ENCODE measurements at regions not wholly inside any gene's neighbourhood (a gene's known extent, or its start where the extent isn't known, plus 50 kb on each side); places are given as distances from the start of the nearest gene placed in this dataset.

- Mint-ChIP-seq H3K27ac (no peak overlapping the region), H3K9me3 (peaks cover 17% of the 10 kb centered on the region), H3K36me3 (ENCODE audit: low read depth) (no peaks in the 10 kb centered on the region), H3K27me3 (ENCODE audit: low read depth) (no peaks in the 10 kb centered on the region), H3K4me1 (no peaks in the 10 kb centered on the region), H3K4me3 (no peak overlapping the region)
- TF ChIP-seq, protein P1, sequence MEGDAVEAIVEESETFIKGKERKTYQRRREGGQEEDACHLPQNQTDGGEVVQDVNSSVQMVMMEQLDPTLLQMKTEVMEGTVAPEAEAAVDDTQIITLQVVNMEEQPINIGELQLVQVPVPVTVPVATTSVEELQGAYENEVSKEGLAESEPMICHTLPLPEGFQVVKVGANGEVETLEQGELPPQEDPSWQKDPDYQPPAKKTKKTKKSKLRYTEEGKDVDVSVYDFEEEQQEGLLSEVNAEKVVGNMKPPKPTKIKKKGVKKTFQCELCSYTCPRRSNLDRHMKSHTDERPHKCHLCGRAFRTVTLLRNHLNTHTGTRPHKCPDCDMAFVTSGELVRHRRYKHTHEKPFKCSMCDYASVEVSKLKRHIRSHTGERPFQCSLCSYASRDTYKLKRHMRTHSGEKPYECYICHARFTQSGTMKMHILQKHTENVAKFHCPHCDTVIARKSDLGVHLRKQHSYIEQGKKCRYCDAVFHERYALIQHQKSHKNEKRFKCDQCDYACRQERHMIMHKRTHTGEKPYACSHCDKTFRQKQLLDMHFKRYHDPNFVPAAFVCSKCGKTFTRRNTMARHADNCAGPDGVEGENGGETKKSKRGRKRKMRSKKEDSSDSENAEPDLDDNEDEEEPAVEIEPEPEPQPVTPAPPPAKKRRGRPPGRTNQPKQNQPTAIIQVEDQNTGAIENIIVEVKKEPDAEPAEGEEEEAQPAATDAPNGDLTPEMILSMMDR (IDR thresholded peaks at IDR 0.05; ENCODE audit: unreplicated experiment in 3 of 3): no peak
These were observed 568.5 kb upstream of the ID4 start for GRCh38 chr6:19268718-19269117.

DNA sequence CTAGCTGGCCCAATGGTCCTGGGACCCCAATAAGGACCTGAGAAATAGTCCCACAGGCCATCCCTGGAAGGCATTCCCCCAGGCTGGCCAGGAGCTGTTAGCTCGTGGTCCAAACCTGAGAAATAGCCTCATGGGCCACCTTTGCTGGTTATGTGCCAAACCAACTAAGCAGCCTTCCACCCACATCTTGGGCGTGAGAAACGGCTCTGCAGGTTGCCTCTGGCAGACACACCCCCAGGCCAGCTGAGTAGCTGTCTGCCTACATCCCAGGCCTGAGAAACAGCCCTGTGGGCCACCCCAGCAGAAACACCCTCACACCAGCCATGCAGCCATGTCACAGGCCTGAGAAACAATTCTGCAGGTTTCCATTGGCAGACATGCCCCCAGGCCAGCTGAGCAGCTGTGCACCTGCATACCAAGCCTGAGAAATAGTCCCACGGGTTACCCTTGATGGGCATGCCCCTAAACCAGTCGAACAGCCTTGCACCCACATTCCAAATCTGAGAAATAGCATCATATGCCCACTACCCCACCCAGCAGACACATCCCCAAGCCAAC is 567.8 kb upstream of the ID4 start:
- Mint-ChIP-seq H3K27ac (no peak overlapping the region), H3K27me3 (ENCODE audit: low read depth) (peaks cover 3% of the 10 kb centered on the region), H3K4me3 (no peak overlapping the region), H3K4me1 (no peaks in the 10 kb centered on the region), H3K36me3 (ENCODE audit: low read depth) (no peaks in the 10 kb centered on the region), H3K9me3 (peaks cover 19% of the 10 kb centered on the region)
- TF ChIP-seq, protein P1 (IDR thresholded peaks at IDR 0.05; ENCODE audit: unreplicated experiment in 3 of 3): no peak

GRCh38 chr6:19270616-19271015 is 566.6 kb upstream of the ID4 start:
- H3K36me3 Mint-ChIP-seq (ENCODE audit: low read depth): no peaks in the 10 kb centered on the region
- H3K4me1 Mint-ChIP-seq: no peaks in the 10 kb centered on the region
- H3K27me3 Mint-ChIP-seq (ENCODE audit: low read depth): peaks cover 3% of the 10 kb centered on the region
- peaks cover 23% of the 10 kb centered on the region for H3K9me3 Mint-ChIP-seq
- TF ChIP-seq, protein P1 (IDR thresholded peaks at IDR 0.05; ENCODE audit: unreplicated experiment in 3 of 3): no peak
- no peak overlapping the region for H3K4me3 Mint-ChIP-seq
- no peak overlapping the region for H3K27ac Mint-ChIP-seq

DNA sequence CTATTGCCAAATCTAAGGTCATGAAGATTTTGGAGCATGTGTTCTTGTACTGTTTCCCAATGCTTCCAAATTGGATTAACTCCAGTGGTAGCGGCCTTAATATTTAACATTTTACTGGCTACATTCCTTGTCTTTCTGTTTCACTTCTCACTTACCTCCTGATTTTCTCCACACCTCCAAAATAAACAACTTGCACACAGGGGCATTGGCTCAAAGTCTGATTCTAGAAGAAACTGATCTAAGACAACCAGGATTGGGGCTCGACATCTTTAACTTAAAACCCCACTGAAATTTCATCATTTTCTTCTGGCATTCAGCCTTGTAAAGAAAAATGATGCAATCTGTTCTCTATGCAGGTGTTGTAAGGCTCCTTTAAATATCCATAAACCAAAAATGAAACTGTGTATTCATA is 557.9 kb upstream of the ID4 start:
- TF ChIP-seq, protein P1 (IDR thresholded peaks at IDR 0.05; ENCODE audit: unreplicated experiment in 3 of 3): no peak
- H3K4me3 Mint-ChIP-seq: no peak overlapping the region
- H3K27me3 Mint-ChIP-seq (ENCODE audit: low read depth): no peaks in the 10 kb centered on the region
- H3K4me1 Mint-ChIP-seq: peaks cover 10% of the 10 kb centered on the region
- no peaks in the 10 kb centered on the region for H3K36me3 Mint-ChIP-seq (ENCODE audit: low read depth)
- H3K9me3 Mint-ChIP-seq: peaks cover 27% of the 10 kb centered on the region
- peak overlapping the region in 1 of 3 experiments; percentile 6 for H3K27ac Mint-ChIP-seq

DNA sequence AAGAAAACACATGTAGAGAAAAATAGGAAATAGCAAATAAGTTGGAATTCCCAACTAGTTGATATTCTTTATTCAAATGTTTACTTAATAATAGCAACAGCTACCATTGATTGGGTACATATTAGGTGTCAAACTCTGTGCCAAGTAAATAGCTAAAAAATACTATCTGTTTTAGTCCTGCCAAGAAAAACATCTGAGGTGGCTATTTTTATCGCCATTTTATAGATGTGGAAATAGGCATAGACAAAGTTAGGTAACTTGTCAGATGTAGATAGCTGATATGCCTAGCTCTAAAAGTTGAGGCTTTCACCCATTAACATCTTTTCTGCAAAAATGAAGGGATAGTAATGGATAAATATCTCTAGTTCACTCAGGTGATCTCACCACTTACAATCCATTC is 549.2 kb upstream of the ID4 start:
- TF ChIP-seq, protein P1 (IDR thresholded peaks at IDR 0.05; ENCODE audit: unreplicated experiment in 3 of 3): no peak
- Mint-ChIP-seq H3K4me3 (no peak overlapping the region), H3K27me3 (ENCODE audit: low read depth) (peaks cover 5% of the 10 kb centered on the region), H3K9me3 (no peaks in the 10 kb centered on the region), H3K36me3 (ENCODE audit: low read depth) (no peaks in the 10 kb centered on the region), H3K27ac (no peak overlapping the region), H3K4me1 (peaks cover 10% of the 10 kb centered on the region)

- TF ChIP-seq, protein P1 (IDR thresholded peaks at IDR 0.05; ENCODE audit: unreplicated experiment in 3 of 3): no peak
- Mint-ChIP-seq H3K27me3 (ENCODE audit: low read depth) (peaks cover 5% of the 10 kb centered on the region), H3K4me3 (no peak overlapping the region), H3K4me1 (peaks cover 10% of the 10 kb centered on the region), H3K9me3 (no peaks in the 10 kb centered on the region), H3K36me3 (ENCODE audit: low read depth) (no peaks in the 10 kb centered on the region), H3K27ac (no peak overlapping the region)
These were observed 547.7 kb upstream of the ID4 start for GRCh38 chr6:19289457-19289856.

All from nephron (organoid).